Mesenchymal stem cell (in vitro differentiated cells and primary cell): ENCODE measurements at regions not wholly inside any gene's neighbourhood (a gene's known extent, or its start where the extent isn't known, plus 50 kb on each side); places are given as distances from the start of the nearest gene placed in this dataset.

Experiments used
- DNase-seq: peaks from one replicate; pipeline ENCODE4 v3.0.0-alpha.2; 2013
- H2AFZ ChIP-seq: one replicate; pipeline ENCODE4 v1.6.1; 2013; ENCODE audit warnings: low read depth, mild to moderate bottlenecking, control low read depth, inconsistent platforms, low read length, moderate library complexity
- H2AK5ac ChIP-seq: 2 replicates; pipeline ENCODE4 v1.6.1; 2013; ENCODE audit warnings: low read length, moderate library complexity, mild to moderate bottlenecking, inconsistent platforms; ENCODE audit not compliant: severe bottlenecking
- H2BK120ac ChIP-seq: one replicate; pipeline ENCODE4 v1.6.1; 2013; ENCODE audit warnings: low read depth, mild to moderate bottlenecking, inconsistent platforms, low read length, moderate library complexity
- H2BK12ac ChIP-seq, 2 experiments: one replicate each; pipeline ENCODE4 v1.6.1; 2013; ENCODE audit warnings: inconsistent platforms in 2 of 2, low read length in 2 of 2, mild to moderate bottlenecking in 2 of 2, moderate library complexity in 2 of 2, control low read depth in 1 of 2
- H2BK15ac ChIP-seq: one replicate; pipeline ENCODE4 v1.6.1; 2013; ENCODE audit warnings: mild to moderate bottlenecking, low read depth, inconsistent platforms; ENCODE audit not compliant: poor library complexity, severe bottlenecking
- H2BK5ac ChIP-seq: 2 replicates; pipeline ENCODE4 v1.6.1; 2013; ENCODE audit warnings: low read depth, mild to moderate bottlenecking, low read length, control low read depth, inconsistent platforms; ENCODE audit not compliant: poor library complexity, severe bottlenecking
- H3K14ac ChIP-seq, 2 experiments: one replicate each; pipeline ENCODE4 v1.6.1; 2013; ENCODE audit warnings: inconsistent platforms in 2 of 2, low read length in 2 of 2, control low read depth in 1 of 2, mild to moderate bottlenecking in 1 of 2, moderate library complexity in 1 of 2
- H3K18ac ChIP-seq, 2 experiments: one replicate each; pipeline ENCODE4 v1.6.1; 2013; ENCODE audit warnings: inconsistent platforms in 2 of 2, low read length in 2 of 2, control low read depth in 1 of 2, low read depth in 1 of 2, mild to moderate bottlenecking in 1 of 2
- H3K23ac ChIP-seq, 2 experiments: one replicate each; pipeline ENCODE4 v1.6.1; 2013; ENCODE audit warnings: inconsistent platforms in 2 of 2, low read length in 2 of 2, mild to moderate bottlenecking in 2 of 2, moderate library complexity in 2 of 2, control low read depth in 1 of 2
- H3K27ac ChIP-seq: 2 replicates; pipeline ENCODE4 v1.5.1; 2013; ENCODE audit warnings: mild to moderate bottlenecking, moderate library complexity, low read length, control low read depth, inconsistent platforms; ENCODE audit not compliant: poor library complexity, severe bottlenecking
- H3K27me3 ChIP-seq, 2 experiments: 2 replicates each; pipeline versions ENCODE4 v1.6.1 to v1.7.0; 2013; ENCODE audit warnings: low read length in 2 of 2, mild to moderate bottlenecking in 2 of 2, moderate library complexity in 2 of 2, control low read depth in 1 of 2, inconsistent platforms in 1 of 2; ENCODE audit not compliant: control insufficient read depth in 1 of 2, insufficient read depth in 1 of 2
- H3K36me3 ChIP-seq, 2 experiments: 2 replicates each; pipeline versions ENCODE4 v1.6.1 to v1.7.0; 2013; ENCODE audit warnings: low read length in 2 of 2, control low read depth in 1 of 2, inconsistent platforms in 1 of 2, low read depth in 1 of 2, mild to moderate bottlenecking in 1 of 2; ENCODE audit not compliant: insufficient read depth in 2 of 2, control insufficient read depth in 1 of 2
- H3K4ac ChIP-seq, 2 experiments: one replicate each; pipeline ENCODE4 v1.6.1; 2013; ENCODE audit warnings: inconsistent platforms in 2 of 2, low read length in 2 of 2, mild to moderate bottlenecking in 2 of 2, moderate library complexity in 2 of 2, control low read depth in 1 of 2, low read depth in 1 of 2
- H3K4me1 ChIP-seq: 2 replicates; pipeline ENCODE4 v1.6.1; 2013; ENCODE audit warnings: low read depth, low read length, control low read depth; ENCODE audit not compliant: control insufficient read depth, insufficient read depth
- H3K4me2 ChIP-seq: 2 replicates; pipeline ENCODE4 v1.6.1; 2013; ENCODE audit warnings: low read length, mild to moderate bottlenecking, inconsistent platforms; ENCODE audit not compliant: poor library complexity, severe bottlenecking
- H3K4me3 ChIP-seq, 2 experiments: 2 replicates each; pipeline versions ENCODE4 v1.5.1 to v1.7.0; 2013; ENCODE audit warnings: low read length in 2 of 2, mild to moderate bottlenecking in 2 of 2, control low read depth in 1 of 2, low read depth in 1 of 2; ENCODE audit not compliant: insufficient read depth in 1 of 2
- H3K79me1 ChIP-seq: replicated peaks from 2 replicates; pipeline ENCODE4 v1.6.1; 2013; ENCODE audit warnings: mild to moderate bottlenecking, control low read depth, low read length, inconsistent platforms; ENCODE audit not compliant: poor library complexity, severe bottlenecking
- H3K9ac ChIP-seq: 2 replicates; pipeline ENCODE4 v1.7.0; 2013; ENCODE audit warnings: mild to moderate bottlenecking, low read length, moderate library complexity
- H3K9me3 ChIP-seq: 2 replicates; pipeline ENCODE4 v1.7.0; 2013; ENCODE audit warnings: mild to moderate bottlenecking, low read length; ENCODE audit not compliant: control insufficient read depth
- H4K8ac ChIP-seq: one replicate; pipeline ENCODE4 v1.6.1; 2013; ENCODE audit warnings: inconsistent platforms, mild to moderate bottlenecking, low read length, moderate library complexity
- H4K91ac ChIP-seq: one replicate; pipeline ENCODE4 v1.6.1; 2013; ENCODE audit warnings: mild to moderate bottlenecking, low read length, inconsistent platforms
- WGBS: methylation state at CpG from one replicate; pipeline ENCODE4 v1.1.7; 2013; ENCODE audit warnings: mixed read lengths; 5-methylcytosine and 5-hydroxymethylcytosine counted together

DNA sequence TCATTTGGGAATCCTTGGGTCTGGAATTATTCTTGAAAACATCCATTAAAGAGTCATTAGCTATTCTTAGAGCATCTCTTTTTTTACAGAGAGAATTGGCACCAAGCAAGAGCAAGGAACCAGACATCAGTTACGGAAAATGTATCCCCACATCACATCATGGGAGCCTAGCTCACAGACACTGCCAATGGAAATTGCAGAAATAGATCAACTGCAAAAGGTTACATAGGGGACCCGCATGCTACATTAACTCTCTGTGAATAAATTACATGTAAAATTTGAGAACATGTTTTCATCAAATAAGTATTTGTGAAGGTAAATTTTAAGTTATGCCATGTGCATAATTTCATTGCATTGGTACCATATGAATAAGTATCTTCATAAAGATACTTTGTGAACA lies 224.8 kb downstream of the ZNF248 start:
- Histone ChIP-seq H3K9me3 (peaks cover 12% of the 10 kb centered on the region), H3K27me3 (no peaks in the 10 kb centered on the region), H2AFZ (no peak overlapping the region), H3K9ac (no peak overlapping the region), H2BK15ac (no peak overlapping the region), H3K4me3 (no peak overlapping the region), H3K18ac (no peak overlapping the region), H3K23ac (no peak overlapping the region), H2BK12ac (no peak overlapping the region), H3K4me1 (peaks cover 2% of the 10 kb centered on the region), H4K91ac (no peak overlapping the region), H2BK5ac (no peak overlapping the region), H3K4ac (no peak overlapping the region), H2BK120ac (no peak overlapping the region), H3K27ac (no peak overlapping the region), H3K4me2 (no peak overlapping the region), H2AK5ac (no peak overlapping the region), H3K14ac (no peak overlapping the region), H3K79me1 (no peaks in the 10 kb centered on the region), H4K8ac (no peak overlapping the region), H3K36me3 (no peaks in the 10 kb centered on the region)
- 93% methylated on average over 1 of the region's 2 CpGs for WGBS
- DNase-seq, result no peak

DNA sequence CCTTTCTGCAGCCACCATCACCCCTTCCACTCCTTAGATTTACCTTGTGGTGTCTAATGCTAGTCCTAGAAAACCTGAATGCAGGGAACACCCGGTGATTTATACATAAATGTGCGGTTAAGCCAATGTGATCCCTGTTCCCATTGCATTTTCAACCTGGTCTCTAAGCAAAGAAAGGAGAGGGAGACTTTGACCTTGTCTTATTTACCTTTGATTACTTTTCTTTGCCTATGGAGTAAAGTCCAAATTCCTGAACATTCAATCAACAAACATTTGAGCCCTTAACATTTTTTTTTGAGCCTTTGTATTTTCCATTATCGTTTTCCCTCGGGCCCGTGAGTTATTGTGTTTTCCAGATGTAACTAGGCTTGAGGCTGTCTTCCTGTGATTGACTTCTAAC lies 233.9 kb downstream of the ZNF248 start:
- no peak overlapping the region for H2AFZ ChIP-seq
- 64% methylated on average over 2 of the region's 5 CpGs for WGBS

GRCh38 chr10:37619336-37619735 lies 238.1 kb downstream of the ZNF248 start:
- Histone ChIP-seq H2BK5ac (no peak overlapping the region), H3K4me3 (no peak overlapping the region), H3K23ac (no peak overlapping the region), H3K27me3 (no peaks in the 10 kb centered on the region), H3K27ac (no peak overlapping the region), H4K8ac (no peak overlapping the region), H3K36me3 (no peaks in the 10 kb centered on the region), H3K9me3 (peaks cover 10% of the 10 kb centered on the region), H3K4ac (no peak overlapping the region), H2AFZ (no peak overlapping the region), H4K91ac (no peak overlapping the region), H2BK15ac (no peak overlapping the region), H3K4me2 (no peak overlapping the region), H3K4me1 (no peaks in the 10 kb centered on the region), H2AK5ac (no peak overlapping the region), H2BK12ac (no peak overlapping the region), H3K9ac (no peak overlapping the region), H3K14ac (no peak overlapping the region), H3K18ac (no peak overlapping the region), H2BK120ac (no peak overlapping the region), H3K79me1 (no peaks in the 10 kb centered on the region)
- DNase-seq, result no peak
- WGBS, result 47% methylated on average over 3 of the region's 3 CpGs

More for the DNA sequence above, 233.9 kb downstream of the ZNF248 start:
- Histone ChIP-seq H3K36me3 (no peaks in the 10 kb centered on the region), H3K14ac (no peak overlapping the region), H3K4ac (no peak overlapping the region), H3K23ac (no peak overlapping the region), H3K4me1 (no peaks in the 10 kb centered on the region), H3K4me3 (no peak overlapping the region), H3K9ac (no peak overlapping the region), H3K9me3 (peaks cover 9% of the 10 kb centered on the region), H2AK5ac (no peak overlapping the region), H3K18ac (no peak overlapping the region), H2BK5ac (no peak overlapping the region), H4K91ac (no peak overlapping the region), H2BK120ac (no peak overlapping the region), H2BK15ac (no peak overlapping the region), H3K79me1 (no peaks in the 10 kb centered on the region), H3K27ac (no peak overlapping the region), H2BK12ac (no peak overlapping the region), H3K4me2 (no peak overlapping the region), H3K27me3 (no peaks in the 10 kb centered on the region), H4K8ac (no peak overlapping the region)
- DNase-seq, result no peak

- DNase-seq, result no peak
- no peaks in the 10 kb centered on the region for H3K4me1 ChIP-seq
- H3K9ac ChIP-seq, result no peak overlapping the region
- H3K79me1 ChIP-seq, result no peaks in the 10 kb centered on the region
- H2BK5ac ChIP-seq, result no peak overlapping the region
- no peak overlapping the region for H2BK120ac ChIP-seq
- no peak overlapping the region for H4K91ac ChIP-seq
- no peak overlapping the region for H2AK5ac ChIP-seq
- H3K14ac ChIP-seq, result no peak overlapping the region
- no peak overlapping the region for H3K23ac ChIP-seq
- no peak overlapping the region for H2BK12ac ChIP-seq
- H3K18ac ChIP-seq, result no peak overlapping the region
- H2AFZ ChIP-seq, result no peak overlapping the region
- no peak overlapping the region for H3K4me3 ChIP-seq
- H4K8ac ChIP-seq, result no peak overlapping the region
- no peak overlapping the region for H2BK15ac ChIP-seq
- no peak overlapping the region for H3K4ac ChIP-seq
- 73% methylated on average over 6 of the region's 6 CpGs for WGBS
- no peaks in the 10 kb centered on the region for H3K9me3 ChIP-seq
- no peak overlapping the region for H3K4me2 ChIP-seq
- no peaks in the 10 kb centered on the region for H3K36me3 ChIP-seq
- no peak overlapping the region for H3K27ac ChIP-seq
- H3K27me3 ChIP-seq, result no peaks in the 10 kb centered on the region
Observed at GRCh38 chr10:37588299-37588698, 269.1 kb downstream of the ZNF248 start.
